Erythroblast (primary cell): ENCODE measurements at regions not wholly inside any gene's neighbourhood (a gene's known extent, or its start where the extent isn't known, plus 50 kb on each side); places are given as distances from the start of the nearest gene placed in this dataset.
"Not testable (repeated sequence)": the region's sequence is repeated elsewhere in the genome, so short reads cannot be mapped to it uniquely, and the experiment has no call there.

Experiments used
- GATA1 ChIP-seq: IDR thresholded peaks from 2 replicates; pipeline ENCODE4 v1.6.1; 2011; ENCODE audit warnings: low read depth, mild to moderate bottlenecking, control low read depth, low read length, moderate library complexity
- POLR2A ChIP-seq: IDR thresholded peaks from 2 replicates; pipeline ENCODE4 v1.6.1; 2011; ENCODE audit warnings: mild to moderate bottlenecking, low read length

GRCh38 chr16:62780081-62780480, 743.8 kb upstream of the CDH8 start:
- not testable (repeated sequence) for TF ChIP-seq POLR2A, GATA1
